ENCODE measurements at regions not wholly inside any gene's neighbourhood (a gene's known extent, or its start where the extent isn't known, plus 50 kb on each side); places are given as distances from the start of the nearest gene placed in this dataset.
"Not testable (repeated sequence)": the region's sequence is repeated elsewhere in the genome, so short reads cannot be mapped to it uniquely, and the experiment has no call there.

DNA sequence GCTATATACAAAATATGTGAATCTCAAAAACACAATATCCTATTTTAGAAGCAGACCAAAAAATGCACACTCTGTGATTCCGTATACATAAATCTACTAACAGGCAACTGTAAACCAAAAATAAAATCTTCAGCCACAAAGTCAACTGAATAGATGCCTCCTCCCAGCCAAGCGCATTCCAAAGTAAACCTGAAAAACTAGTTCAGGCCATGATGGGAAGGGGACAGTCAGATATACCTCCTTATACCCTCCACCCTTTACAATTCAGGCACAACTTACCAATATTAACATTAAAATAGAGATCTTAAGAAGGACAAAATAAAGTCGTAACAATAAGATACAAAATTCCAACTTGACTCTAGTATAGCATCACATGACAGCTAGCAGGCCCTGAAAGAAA lies 1604.5 kb upstream of the NUDT12 start:
- DNase-seq (ENCODE audit: low read depth, low spot score): no peak
- no peak overlapping the region for H3K27ac ChIP-seq

DNA sequence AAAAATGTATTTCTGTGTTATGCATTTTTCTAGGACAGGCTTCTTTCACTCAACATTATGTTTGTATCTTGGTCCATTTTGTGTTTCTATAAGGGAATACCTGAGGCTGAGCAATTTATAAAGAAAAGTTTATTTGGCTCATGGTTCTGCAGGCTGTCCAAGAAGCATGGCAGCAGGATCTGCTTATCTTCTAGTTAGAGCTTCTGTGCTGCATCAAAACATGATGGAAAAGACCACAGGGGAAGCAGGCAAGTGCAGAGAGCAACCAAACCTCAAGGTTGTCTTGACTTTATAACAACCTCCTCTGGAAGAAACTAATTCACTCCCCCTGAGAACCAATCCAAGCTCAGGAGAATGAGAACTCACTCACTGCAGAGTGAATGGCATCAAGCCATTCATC lies 1601.0 kb upstream of the NUDT12 start:
- no peak for DNase-seq (ENCODE audit: low read depth, low spot score)
- H3K27ac ChIP-seq: no peak overlapping the region

DNA sequence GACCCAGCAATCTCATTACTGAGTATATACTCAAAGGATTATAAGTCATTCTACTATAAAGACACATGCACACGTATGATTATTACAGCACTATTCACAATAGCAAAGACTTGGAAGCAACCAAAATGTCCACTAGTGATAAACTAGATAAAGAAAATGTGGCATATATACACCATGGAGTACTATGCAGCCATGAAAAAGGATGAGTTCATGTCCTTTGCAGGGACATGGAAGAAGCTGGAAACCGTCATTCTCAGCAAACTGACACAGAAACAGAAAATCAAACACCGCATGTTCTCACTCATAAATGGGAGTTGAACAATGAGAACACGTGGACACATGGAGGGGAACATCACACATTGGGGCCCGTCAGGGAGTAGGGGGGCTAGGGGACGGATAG lies 1600.0 kb upstream of the NUDT12 start:
- not testable (repeated sequence) for H3K27ac ChIP-seq; DNase-seq (ENCODE audit: low read depth, low spot score)

DNA sequence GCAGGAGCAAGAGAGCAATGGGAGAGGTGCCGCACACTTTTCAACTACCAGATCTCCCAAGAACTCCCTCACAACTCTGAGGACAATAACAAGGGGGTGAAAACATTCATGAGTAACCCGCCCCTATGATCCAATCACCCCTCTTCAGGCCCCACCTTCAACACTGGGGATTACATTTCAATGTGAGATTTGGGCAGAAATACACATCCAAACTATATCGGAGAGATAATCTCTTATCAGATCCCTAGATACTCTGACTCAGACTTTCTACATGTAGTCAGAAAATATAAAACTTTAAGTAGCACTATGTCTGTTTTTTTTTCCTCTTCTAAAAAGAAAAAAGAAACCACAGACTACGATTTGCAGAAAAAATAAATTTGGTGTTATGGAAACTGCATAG lies 1595.9 kb upstream of the NUDT12 start:
- H3K27ac ChIP-seq: no peak overlapping the region
- no peak for DNase-seq (ENCODE audit: low read depth, low spot score)

DNA sequence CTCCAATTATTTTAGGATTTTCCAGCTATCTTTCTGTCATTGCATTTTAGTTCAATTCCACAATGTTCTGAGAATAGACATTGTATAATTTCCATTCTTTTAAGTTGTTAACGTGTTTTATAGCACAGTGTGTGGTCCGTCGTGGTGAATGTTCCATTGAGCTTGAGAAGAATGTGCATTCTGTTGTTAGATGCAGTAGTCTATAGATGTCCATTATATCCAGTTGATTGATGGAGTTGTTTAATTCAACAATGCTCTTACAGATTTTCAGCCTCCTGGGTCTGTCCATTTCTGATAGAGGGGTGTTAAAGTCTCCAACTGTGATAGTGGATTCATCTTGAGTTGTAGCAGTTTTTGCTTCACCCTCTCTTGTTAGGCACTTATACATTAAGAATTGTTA lies 1587.7 kb upstream of the NUDT12 start:
- no peak overlapping the region for H3K27ac ChIP-seq
- no peak for DNase-seq (ENCODE audit: low read depth, low spot score)

DNA sequence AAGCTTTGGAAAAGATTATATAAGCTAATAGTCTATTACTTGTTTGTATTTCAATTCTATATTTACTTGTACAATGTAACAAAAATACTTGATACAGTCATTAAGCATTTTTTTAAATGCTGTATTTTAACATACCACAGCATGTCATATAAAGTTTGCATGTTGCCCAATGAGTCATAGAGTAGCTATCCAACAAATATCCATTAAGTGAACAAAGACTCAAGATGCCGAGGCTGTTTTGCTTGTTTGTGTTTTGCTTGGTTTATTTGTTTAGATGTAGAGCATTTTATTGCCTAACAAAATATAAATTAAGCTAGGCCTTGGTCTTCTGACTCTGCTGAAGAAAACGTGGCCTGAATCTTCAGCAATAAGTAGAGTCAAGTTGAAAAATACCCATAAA lies 1584.3 kb upstream of the NUDT12 start:
- DNase-seq (ENCODE audit: low read depth, low spot score): no peak
- no peak overlapping the region for H3K27ac ChIP-seq

DNA sequence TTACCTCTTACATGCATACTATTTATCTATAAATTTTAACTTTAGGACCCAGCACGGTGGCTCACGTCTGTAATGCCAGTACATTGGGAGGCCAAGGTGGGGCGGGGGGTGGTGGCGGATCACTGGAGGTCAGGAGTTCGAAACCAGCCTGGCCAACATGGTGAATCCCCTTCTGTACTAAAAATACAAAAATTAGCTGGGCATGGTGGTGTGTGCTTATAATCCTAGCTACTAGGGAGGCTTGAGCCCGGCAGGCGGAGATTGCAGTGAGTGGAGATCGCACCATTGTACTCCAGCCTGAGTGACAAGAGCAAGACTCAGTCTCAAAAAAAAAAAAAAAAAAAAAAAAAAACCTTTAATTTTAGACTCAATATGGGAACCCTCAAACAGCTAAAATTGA lies 1582.6 kb upstream of the NUDT12 start:
- H3K27ac ChIP-seq: no peak overlapping the region
- no peak for DNase-seq (ENCODE audit: low read depth, low spot score)

GRCh38 chr5:105134328-105134727 lies 1571.7 kb upstream of the NUDT12 start:
- no peak overlapping the region for H3K27ac ChIP-seq
- no peak for DNase-seq (ENCODE audit: low read depth, low spot score)

GRCh38 chr5:105133087-105133486 lies 1570.5 kb upstream of the NUDT12 start:
- no peak overlapping the region for H3K27ac ChIP-seq
- DNase-seq (ENCODE audit: low read depth, low spot score): no peak

- no peak overlapping the region for H3K27ac ChIP-seq
- DNase-seq (ENCODE audit: low read depth, low spot score): no peak
Measured at GRCh38 chr5:105132581-105132980, 1570.0 kb upstream of the NUDT12 start.

- DNase-seq (ENCODE audit: low read depth, low spot score): no peak
Measured at GRCh38 chr5:105131045-105131444, 1568.5 kb upstream of the NUDT12 start.

DNA sequence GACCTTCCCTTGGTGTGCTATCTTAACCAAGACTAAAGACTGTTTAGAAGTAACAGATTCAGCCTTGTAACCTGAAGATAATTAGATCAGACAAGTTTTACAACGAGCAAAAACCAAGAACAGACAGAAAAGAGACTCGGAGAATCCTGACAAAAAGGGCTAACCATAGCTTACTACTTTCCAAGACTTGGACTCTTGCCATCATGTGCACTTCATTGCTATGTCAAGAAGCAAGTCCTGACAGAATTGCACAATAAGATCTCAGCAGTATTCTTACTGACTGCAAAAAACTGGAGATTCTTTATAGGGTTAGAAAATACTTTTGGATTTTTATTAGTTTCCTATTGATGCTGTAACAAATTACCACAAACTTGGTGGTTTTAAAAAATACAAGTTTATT lies 1539.0 kb upstream of the NUDT12 start:
- H3K27ac ChIP-seq: no peak overlapping the region
- DNase-seq (ENCODE audit: low read depth, low spot score): no peak

More at GRCh38 chr5:105131045-105131444, 1568.5 kb upstream of the NUDT12 start:
- no peak overlapping the region for H3K27ac ChIP-seq

GRCh38 chr5:105088961-105089360 lies 1526.4 kb upstream of the NUDT12 start:
- H3K27ac ChIP-seq: no peak overlapping the region
- DNase-seq (ENCODE audit: low read depth, low spot score): no peak

DNA sequence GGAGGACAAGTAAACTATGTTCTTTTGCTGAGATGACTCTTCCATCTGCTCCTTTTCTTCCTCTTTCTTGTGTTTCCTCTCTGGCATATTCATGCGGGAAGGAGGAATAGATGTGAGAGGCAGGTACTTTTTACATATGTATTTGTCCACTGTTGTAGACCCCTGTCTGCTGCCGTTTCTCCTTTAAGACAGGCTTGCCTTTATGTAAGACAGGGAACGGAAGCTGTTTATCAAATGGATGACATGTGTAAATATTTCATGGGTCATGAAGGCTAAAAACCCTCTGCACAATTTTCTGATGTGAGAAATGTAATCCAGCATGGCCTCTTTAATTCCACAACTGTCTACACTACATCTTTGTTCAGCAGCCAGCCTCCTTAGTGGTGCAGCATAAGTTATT lies 1525.5 kb upstream of the NUDT12 start:
- no peak overlapping the region for H3K27ac ChIP-seq
- no peak for DNase-seq (ENCODE audit: low read depth, low spot score)

DNA sequence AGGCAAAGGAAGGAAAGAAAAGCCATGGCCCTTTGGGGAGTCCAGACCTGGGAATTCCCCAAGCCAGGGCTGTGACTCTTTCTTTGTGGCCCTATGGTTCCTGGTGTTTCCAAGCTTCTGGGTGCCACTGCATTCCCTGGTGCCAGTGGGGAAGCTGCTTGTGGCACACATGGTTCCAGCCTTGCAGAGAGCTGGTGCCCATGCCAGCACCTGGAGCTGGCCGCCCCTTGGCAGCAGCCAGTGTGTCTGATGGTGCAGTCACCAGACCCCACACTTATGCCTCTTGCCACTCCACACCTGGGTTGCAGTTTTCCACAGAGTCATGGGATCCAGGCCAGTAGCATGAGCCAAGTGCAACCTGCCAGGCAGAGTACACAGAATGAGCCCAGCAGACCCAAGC lies 1495.3 kb upstream of the NUDT12 start:
- DNase-seq (ENCODE audit: low read depth, low spot score): no peak
- H3K27ac ChIP-seq: no peak overlapping the region

GRCh38 chr5:105057001-105057436 lies 1494.4 kb upstream of the NUDT12 start:
- DNase-seq (ENCODE audit: low read depth, low spot score): no peak
- H3K27ac ChIP-seq: no peak overlapping the region

- DNase-seq (ENCODE audit: low read depth, low spot score): no peak
- H3K27ac ChIP-seq: no peak overlapping the region
Measured at GRCh38 chr5:105054406-105054805, 1491.8 kb upstream of the NUDT12 start.

- no peak for DNase-seq (ENCODE audit: low read depth, low spot score)
- H3K27ac ChIP-seq: no peak overlapping the region
Measured at GRCh38 chr5:105042623-105043022, 1480.0 kb upstream of the NUDT12 start.

DNA sequence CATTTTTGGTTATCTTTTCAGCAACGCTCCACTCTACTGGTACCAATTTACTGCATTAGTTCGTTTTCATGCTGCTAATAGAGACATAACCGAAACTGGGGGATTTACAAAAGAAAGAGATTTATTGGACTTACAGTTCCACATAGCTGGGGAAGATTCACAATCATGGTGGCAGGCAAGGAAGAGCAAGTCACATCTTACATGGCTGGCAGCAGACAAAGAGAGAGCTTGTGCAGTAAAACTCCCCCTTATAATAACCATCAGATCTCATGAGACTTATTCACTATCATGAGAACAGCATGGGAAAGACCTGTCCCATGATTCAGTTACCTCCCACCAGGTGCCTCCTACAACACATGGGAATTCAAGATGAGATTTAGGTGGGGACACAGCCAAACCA lies 1474.2 kb upstream of the NUDT12 start:
- H3K27ac ChIP-seq; DNase-seq (ENCODE audit: low read depth, low spot score): not testable (repeated sequence)

DNA sequence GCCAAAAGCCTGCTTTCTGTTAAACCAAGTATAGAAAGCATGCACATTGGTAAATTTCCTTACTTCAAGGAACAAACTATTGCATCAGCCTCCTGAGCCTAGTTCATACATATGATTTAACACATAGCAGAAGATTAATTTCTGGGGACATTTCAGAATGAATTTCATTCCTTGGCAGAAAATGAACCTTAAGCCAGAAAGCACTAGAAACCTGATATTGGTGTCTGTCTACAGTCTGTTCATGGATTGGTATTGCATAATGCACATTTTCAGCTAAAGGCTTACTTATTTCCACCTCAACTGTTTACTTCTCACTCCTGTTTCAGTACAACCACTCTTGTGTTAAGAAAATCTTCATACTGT lies 1471.8 kb upstream of the NUDT12 start:
- no peak overlapping the region for H3K27ac ChIP-seq
- DNase-seq (ENCODE audit: low read depth, low spot score): no peak

DNA sequence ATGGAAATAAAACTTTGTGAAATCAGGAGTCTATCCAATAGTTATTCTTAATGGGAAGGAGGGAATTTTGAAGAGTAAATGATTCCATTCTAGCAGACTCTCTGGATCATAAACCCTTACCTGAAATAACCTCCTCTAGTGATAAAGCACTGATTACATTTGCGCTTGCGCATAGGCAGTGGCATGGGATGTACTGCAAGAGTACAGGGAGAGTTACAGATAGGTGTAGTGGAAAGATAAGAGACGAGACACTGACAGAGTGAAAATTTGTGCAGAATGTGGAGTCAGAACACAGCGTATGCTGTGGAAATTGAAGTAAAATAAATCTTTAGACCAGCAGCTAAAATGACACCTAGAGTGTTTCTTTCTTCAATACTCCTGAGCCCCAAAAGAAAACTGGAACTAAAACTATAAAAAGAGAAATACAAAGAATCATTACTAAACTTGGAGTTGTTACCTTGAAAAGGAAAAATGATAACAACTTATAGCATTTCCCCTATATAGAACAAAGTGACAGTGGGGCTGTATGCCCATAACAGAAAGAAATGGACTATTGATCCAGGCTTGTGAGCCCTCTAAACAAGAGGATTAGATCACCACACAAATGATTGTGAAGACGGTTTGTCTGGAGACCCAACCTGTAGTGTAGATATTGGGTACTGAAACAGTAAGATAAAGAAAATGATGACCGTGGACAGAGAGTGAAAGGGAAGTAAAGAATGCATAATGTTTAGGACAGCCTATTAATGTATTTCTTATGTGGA lies 1471.2 kb upstream of the NUDT12 start:
- no peak for DNase-seq (ENCODE audit: low read depth, low spot score)
- no peak overlapping the region for H3K27ac ChIP-seq

DNA sequence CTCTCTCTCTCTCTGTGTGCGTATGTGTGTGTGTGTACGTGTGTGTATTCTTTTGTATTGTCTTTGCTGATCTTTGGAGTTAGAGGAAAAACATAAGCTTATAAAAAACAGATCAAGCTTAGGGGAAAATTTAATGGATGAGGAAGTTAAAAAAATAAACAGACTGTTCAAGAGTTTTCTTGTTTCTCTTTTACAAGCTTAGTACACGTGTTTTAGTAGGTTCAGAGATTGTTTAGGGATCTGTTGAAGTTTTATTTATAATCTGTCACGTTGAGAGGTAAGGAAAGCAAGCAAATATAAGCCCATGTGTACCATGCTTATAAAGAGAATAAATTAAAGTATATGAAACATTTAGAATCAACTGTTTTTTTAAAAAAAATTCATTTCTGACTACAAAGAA lies 1470.3 kb upstream of the NUDT12 start:
- H3K27ac ChIP-seq: no peak overlapping the region
- DNase-seq (ENCODE audit: low read depth, low spot score): no peak

DNA sequence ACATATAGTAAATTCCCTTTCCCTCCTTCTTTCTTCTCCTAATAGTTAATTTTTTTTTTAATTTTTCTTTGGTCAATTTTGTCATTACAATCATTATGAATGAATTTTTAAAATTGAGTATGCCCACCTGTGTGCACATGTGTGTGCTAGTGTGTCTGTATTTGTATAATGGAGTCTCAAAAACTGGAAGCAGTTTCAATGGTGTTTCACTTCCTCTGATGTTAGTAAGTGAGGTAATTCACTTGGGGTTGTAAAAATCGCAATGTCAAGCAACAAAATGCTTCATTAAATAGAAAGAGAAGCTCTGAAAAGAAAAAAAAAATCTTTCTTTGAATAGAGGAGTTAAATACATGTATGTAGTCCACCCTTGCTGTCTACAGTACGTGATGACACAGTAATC lies 1467.6 kb upstream of the NUDT12 start:
- no peak for DNase-seq (ENCODE audit: low read depth, low spot score)
- H3K27ac ChIP-seq: no peak overlapping the region
